OCI-M1 (cell line): ENCODE measurements at regions not wholly inside any gene's neighbourhood (a gene's known extent, or its start where the extent isn't known, plus 50 kb on each side); places are given as distances from the start of the nearest gene placed in this dataset.

Experiments
- DNase-seq: peaks from one replicate; lab custom pipeline; 2025; lab: John Stamatoyannopoulos, UW

DNA sequence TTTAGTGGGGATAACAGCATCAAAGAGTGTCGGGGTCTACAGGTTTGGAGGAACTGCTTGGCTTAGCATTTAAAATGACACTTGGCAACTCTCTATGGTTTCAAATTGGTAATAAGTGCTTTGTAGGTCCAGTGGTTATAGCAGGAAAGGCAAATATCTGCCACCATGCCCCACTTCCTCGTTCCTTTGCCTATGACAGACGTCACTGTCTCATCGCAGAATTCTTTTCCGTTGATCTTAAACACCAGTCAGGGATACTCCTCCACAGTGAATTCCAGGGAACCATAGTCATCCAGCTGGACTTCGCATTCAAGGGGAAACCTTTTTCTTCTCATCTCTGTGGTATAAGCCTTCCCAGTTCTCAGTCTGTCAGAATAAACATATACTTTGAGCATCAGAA, 319.1 kb downstream of the GPAT3 start:
- no peak for DNase-seq

DNA sequence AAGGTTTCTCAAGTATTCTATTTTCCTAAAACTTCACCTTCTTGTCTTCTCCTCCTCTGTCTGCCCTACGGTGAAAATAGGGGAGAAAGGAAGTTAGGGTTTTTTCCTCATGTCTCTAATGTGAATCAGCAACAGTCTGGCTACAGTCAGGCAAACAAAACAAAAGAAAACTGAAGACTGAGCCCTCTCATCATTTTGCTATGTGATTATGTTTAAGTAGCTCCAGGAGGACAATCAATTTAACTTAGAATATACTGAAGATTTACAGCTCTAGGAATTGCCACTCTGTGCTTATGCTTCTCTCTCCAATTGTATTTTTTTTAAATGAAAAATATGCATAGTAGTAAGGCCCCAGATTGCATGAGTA, 316.2 kb downstream of the GPAT3 start:
- DNase-seq = no peak

DNA sequence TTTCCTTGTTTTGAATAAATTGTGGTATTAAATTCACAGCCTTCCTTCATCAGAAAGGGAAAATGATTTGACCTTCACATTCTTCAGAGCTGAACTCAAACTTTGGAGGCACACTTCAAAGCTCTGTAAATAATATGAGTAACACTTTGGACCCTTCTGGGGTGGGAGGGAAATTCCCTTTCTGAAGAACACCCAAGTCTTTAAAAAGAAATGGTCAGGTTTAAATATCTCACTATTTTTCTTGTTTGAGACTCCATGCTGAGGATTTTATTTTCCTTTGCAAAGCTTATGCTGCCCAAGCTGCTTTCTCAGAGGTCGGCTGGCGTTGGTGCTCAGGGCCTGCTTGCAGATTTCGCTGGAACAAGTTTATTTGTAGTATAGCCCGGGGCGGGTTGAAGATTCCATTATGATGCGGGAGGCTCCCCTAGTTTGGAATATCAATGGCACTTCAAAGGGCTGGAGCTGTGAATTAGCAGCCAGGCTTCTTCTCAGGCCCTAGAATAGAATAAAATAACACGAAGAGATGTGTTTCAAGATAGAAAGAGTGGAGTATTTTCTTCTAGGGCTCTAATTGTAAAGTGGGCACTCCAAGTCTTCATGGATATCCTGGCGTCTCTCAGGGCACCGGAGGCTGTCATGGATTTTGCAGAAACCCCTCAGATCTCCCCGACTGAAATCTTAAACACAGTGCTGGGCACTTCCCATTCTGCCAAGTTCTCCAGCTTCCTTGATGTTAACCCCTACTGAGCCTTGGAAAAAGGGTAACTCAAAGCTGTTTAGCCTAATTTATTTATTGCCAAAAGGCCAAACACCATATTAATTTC, 315.6 kb downstream of the GPAT3 start:
- DNase-seq = no peak

DNA sequence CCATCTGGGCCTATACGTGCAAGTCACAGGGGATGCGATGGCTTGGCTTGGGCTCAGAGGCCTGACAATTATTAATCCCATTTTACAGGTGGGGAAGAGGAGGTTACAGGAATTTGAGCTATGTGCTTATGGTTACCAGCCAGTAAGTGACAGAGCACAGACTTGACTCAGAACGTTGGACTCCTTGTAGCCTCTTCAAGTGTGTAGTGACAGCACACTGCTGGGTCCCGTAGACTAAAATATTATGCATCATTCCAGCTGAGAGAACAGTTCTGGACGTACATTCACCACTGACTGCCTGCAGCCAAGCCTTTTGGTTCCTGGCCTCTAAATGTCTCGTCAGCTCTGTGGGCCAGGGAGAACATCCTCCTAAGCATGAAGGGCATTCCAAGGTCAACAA, 314.5 kb downstream of the GPAT3 start:
- DNase-seq = no peak

DNA sequence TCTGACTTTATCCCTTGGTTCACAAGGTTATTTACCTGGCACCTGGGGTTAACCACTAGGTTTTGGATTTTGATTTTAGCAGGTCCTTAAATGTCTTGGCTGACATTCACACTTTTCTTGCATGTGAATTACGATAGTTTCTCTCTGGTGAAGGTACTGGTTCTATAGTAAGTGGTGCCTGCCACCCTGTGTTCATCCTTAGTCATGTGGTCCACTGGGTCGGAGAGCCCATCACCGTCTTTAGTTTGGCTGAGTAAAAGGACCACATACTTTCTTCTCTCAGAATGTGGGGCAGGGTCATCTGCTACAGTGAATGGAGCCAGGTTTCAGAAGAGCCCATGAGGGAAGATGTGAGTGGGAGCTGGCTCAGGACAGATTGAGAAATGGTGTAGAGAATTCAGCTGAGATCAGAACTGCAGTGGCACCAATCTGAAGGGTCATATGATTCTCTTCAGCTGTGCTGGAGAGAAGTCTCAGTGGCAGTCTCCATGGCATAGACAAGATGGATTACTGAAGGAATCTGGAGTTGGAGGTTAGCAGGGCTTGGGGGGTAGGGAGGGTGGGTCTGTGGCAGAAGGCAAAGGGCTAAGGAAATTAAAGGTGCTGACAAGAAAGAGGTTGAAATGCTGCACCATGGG, 310.4 kb downstream of the GPAT3 start:
- DNase-seq = no peak

DNA sequence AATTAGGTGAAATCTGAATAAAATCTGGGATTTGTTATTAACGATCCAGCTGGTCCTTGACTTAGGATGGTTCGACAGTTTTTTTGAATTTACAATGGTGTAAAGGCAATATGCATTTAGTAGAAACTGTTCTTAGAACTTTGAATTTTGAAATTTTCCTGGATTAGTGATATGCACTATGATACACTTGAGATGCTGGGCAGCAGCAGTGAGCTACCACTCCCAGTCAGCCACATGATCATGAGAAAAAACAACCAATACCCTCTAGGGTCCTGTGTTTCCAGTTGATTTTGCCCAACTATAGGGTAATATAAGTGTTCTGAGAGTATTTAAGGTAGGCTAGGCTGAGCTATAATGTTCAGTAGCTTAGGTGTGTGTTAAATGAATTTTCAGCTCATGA, 303.7 kb downstream of the GPAT3 start:
- no peak for DNase-seq

DNA sequence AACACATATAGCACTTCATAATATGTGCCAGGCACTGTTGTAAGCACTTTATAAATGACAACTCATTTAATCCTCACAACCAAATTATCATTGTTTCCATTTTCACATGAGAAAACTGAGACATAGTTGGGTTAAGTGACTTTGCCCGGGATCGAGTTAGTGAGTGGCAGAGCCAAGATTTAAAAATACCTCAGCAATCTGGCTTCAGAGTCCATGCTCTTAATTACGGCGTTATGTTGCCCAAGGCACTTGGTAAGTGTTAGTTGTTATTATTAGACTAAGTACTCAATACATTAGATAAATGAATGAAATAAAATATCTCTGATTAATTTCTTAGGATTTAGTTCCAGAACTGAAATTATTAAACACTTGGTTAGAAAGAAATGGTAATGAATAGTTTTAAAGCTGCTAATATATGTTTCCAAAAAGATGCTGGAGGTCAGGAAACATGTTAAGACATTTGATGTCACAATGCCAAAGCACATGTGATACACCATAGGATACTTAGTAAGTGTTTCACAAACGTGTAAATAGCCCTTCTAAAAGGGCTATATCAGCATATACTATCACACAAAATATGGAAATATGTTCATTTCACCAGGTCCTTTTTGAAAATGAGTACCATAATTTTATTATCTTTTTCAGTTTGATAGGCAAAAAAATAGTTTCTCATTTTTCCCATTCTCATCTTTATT, 301.9 kb downstream of the GPAT3 start:
- no peak for DNase-seq

DNA sequence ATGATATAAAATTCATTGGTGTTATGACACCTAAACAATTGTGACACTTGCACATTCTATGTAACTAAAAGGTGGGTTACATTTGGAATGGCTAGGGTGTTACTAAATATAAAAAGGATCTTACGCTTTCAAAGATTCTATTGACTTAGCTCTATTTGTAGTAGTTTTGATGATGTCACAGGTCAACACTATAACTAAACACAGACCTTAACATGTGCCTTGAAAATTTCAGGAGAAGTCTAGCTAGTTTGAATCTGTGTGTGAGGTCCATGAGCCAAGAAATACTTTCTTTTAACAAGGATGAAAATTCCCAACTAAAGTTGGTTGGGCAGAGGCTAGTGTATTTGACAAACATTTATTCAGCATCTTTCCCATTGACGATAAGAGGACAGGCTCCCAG, 298.0 kb downstream of the GPAT3 start:
- DNase-seq = no peak

DNA sequence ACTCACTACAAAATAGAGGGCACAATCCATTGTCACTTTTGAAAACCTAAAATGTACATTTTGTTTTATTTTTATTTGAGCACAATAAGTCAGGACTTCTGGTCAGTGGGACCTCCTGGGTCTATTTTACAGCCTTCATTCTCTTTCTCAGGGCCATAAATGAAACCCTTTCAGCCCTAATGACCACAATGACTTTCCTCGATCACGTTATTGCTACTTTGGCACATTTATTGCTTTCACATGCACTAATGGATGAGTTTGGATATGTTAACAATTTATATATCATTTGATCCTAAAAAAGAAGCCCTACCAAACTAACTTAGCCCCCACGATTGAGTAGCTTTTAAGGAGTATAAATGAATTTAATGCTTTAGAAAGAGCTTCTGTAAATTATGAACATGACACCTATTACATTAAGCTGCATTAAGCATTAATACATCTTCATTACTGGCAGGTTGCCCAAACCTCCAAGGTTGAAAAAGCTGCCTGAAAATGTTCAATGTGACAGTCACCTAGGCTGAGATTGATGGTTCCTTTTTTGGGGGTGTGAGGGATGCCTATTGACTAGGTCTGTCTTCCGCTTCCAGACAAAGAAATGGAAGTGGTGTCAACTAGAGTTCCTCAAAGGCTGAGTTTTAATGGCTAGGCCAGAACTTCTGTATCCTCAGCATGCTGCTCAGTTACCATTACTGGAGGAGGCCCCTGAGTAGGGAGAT, 296.4 kb downstream of the GPAT3 start:
- DNase-seq = no peak

DNA sequence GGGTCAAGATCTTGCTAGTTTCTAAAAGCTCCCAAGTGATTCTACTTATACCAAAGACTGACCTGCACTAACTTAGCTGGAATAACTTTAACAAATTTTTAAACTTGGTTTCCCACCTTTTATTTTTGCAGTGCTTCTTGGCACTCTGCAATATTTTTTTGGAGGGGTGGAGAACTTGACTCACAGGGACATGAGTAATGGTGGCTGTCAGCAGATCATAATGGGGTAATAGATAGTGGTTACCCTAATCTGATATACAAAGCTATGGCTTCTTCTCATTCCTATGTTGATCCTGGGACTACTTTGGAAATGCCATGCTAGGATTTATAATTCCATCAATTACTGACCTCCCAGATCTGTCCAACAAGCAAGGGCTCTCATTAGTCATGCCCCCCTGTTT, 295.7 kb downstream of the GPAT3 start:
- no peak for DNase-seq

DNA sequence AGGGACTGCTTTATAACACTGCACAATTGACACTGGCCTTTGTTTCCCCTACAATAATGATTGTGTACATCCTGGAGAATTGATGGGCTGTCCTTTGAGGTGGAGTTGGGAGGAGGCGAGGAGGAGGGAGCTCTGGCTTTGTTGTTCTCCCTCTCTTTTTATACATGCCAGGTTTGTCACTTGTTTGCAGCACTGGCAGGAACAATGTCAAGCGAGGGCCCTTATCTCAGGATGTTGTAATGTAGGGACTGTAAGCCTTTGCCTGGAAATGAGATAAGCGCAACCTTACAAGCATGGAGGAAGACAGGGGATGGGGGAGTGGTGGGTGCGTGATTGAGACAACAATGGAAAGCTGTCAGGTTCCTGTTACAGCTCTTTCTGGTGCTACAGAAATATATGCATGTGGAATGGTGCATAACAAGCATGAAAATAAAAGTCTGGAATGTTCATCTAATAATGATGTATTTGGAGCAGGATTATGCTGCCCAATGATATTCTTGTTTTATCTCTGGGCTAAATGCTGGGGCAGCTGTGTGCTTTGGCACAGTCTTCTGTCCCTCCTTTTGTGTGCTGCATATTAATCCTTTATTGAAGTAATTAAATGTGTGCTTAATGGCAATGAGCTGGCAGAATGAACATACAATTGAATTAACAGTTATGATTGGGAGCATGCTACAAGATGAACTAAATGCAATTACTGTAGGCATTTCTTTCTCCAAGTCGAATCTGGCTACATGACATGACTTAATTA, 294.4 kb downstream of the GPAT3 start:
- peak; percentile 78 for DNase-seq

DNA sequence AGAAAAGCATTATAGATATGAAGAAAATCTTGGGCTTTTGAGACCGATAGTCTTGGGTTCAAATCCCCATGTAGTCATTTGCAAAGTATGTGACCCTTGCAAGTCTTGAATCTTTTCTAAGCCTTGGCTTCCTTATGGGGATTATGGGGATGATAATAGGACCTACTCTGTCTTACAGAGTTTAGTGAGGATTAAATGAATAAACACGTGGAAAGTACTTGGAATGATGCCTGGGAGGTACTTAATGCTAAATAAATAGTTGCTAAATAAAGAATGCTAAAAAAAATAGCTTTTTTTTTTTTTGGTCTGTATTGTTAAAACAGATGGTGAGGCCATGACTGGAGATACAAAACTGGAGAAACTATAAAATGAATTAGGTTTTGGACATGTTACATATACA, 292.7 kb downstream of the GPAT3 start:
- DNase-seq = no peak

DNA sequence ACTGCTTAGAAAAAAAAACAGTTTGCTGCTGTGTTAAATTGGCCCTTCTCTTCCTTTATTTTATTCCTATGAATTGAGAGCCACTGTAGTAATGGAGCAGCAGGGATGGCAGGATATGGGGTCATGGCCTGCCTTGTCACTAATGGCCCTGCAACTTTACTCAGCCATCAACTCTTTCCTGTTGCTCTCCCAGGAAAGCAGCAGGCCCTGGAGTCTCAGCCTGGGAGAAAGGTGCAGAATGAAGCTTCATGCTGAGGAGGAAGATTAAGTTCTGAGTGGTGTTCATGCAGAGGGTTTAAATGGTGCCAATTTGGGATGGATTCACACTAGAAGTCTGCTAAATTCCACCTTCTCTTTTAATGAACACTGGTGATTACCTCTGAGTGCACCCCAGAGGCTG, 285.6 kb downstream of the GPAT3 start:
- DNase-seq = no peak

DNA sequence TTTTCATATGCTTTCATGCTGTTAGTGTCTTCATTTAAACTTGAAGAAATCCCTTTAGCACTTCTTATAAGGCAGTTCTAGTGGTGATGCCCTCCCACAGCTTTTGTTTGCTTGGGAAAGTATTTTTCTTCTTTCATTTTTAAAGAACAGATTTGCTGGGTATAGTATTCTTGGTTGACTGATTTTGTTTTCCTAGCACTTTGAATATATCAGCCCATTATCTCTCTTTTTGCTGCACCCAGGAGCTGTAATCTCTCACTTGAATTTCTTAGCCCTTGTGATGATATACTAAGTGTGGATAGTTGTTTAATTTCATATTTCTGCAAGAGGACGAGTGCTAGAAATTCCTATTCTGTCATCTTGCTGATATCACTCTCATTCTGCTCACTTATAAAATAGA, 283.7 kb downstream of the GPAT3 start:
- DNase-seq = peak; percentile 13

DNA sequence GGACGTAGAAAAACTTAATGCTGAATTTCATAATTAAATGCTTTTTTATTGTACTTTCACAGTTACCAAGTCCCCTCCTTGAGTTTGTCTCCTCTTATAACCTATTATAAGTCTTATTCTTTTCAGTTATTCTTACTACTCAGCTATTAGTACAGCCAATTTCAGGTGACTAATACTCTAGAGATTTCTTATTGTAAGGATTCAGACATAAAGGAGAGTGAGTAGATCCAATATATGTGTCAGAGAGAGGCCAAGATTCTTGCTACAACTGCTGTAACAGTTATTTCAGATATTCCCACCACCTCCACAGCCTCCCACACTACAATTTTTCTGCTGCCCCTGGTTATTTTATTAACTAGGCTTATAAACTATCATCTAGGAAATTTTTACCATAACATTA, 274.5 kb downstream of the GPAT3 start:
- no peak for DNase-seq

DNA sequence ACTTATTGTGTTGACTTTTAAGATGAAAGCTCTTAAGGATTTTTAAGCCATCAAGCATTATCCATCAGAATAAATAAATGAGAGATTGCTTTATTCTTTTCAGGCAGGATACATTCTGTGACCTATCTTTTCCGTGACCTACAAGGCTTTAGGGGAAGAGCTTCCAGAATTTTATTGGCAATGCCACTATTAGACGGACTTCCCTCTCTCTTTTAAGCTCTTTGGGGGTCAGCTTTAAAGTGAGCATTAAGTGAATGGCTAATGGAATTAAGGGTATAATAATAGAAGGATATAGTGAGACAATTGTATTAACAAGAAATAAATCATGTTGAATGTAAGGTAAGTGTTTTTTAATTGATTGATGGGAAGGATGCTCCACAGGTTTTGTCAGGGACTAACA, 273.7 kb downstream of the GPAT3 start:
- no peak for DNase-seq

DNA sequence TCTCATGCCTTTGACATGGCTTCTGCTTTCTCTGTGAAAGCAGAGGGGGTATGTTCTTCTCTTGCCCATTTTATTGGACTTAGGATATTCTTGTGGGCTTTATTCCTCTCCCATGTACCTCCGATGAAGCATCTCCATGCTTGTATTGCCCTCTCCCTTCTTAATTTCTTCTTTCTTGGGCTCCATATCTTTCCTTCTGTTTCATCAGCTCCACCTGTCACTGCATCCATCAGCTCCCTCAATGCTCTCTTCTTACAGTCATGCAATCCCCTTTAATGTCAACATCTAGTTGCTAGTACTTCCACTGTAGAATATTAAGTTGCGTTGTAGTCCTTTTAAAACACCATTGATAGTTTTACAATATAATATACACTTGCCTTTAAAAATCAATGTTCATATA, 257.6 kb downstream of the GPAT3 start:
- DNase-seq = no peak

DNA sequence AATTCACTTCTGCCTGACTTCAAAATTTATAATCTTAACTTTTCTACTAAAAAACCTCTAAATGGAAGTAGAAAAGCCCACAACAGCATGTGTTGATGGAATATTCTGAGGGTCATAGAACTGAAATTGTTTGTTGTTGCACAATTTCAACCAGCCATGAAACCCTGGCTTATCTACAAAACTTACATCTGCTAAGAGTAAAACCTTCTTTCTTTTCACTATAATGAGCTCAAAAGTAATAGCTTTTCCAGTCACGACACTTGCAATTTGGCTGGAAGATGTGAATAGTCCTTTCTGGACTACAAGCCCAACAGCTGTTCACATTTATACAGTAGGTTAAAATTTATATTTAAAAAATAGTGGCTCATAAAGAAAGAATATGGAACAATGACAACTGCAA, 250.0 kb downstream of the GPAT3 start:
- no peak for DNase-seq

DNA sequence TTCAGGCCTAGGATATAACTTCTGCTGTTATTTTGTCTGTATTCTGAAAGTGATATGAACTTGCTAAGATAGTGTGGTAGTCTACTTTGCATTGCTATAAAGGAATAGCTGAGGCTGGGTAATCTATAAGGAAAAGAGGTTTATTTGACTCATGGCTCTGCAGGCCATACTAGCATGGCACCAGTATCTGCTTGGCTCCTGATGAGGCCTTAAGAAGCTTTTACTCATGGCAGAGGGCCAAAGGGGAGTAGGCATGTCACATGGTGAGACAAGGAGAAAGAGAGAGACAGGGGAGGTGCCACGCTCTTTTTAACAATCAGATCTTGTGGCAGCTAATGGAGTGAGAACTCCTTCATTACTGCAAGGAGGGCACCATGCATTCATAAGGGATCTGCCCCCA, 247.3 kb downstream of the GPAT3 start:
- peak; percentile 48 for DNase-seq

DNA sequence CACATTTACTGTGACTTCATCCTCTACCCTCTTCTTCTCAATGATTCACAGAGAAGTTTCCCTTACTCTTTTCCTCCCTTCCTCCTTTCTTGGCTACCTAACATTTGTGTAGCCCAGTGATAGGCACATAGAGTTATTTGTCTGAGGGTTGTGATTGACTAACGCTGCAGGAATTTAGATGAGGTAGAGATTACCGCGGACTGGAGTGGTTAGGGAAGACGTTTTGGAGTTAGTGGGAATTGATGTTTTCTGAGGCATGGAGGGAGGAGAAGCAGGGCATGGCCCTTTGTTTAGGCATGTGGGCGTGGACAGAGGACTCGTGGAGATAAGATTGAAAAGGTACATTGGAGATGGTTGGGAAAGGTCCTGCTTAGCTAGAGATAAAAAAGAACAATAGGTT, 246.7 kb downstream of the GPAT3 start:
- no peak for DNase-seq

DNA sequence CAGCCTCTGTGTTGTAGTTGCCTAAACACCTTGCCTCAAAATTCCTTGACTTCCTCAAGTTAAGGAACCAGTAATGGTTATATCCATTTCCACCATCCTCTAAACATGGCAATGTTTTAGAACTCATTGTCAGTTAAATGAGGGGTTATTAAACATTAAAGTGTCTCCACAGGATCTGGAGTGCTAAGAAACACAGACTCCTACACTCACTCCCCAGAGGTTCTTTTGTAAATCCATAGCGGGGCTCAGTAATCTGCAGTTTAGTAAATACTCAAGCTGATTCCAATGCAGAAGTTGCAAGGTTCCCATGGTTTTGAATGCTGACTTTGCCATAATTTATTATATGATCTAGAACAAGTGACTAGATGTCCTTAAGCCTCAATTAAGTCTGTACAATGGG, 245.5 kb downstream of the GPAT3 start:
- DNase-seq = no peak
